Peyer's patch (tissue), 4 donors: ENCODE measurements at regions not wholly inside any gene's neighbourhood (a gene's known extent, or its start where the extent isn't known, plus 50 kb on each side); places are given as distances from the start of the nearest gene placed in this dataset.

ENCODE experiments used
- CTCF ChIP-seq, 6 experiments: fragments of 450-650 bp in 4 of 6; fragments of 200-600 bp in 2 of 6; sonication (generic) in 1 of 6; IDR thresholded peaks; one replicate each; pipeline ENCODE4 v1.5.1; 2017 to 2019; ENCODE audit warnings: antibody characterized with exemption in 6 of 6, mild to moderate bottlenecking in 3 of 6, moderate library complexity in 1 of 6
- POLR2A ChIP-seq, 2 donors: fragments of 450-650 bp; IDR thresholded peaks; one replicate each; pipeline ENCODE4 v1.5.1; 2017; ENCODE audit warnings: antibody characterized with exemption in 2 of 2, mild to moderate bottlenecking in 2 of 2, moderate library complexity in 2 of 2

GRCh38 chr5:125153231-125153630, 406.8 kb upstream of the ZNF608 start:
- TF ChIP-seq CTCF (IDR thresholded peaks at IDR 0.05) (no peak), POLR2A (IDR thresholded peaks at IDR 0.05) (no peak)
